ENCODE measurements at regions not wholly inside any gene's neighbourhood (a gene's known extent, or its start where the extent isn't known, plus 50 kb on each side); places are given as distances from the start of the nearest gene placed in this dataset.

GRCh38 chr3:40908612-40909011 is 290.7 kb upstream of the CTNNB1 start:
- TF ChIP-seq, protein P1, sequence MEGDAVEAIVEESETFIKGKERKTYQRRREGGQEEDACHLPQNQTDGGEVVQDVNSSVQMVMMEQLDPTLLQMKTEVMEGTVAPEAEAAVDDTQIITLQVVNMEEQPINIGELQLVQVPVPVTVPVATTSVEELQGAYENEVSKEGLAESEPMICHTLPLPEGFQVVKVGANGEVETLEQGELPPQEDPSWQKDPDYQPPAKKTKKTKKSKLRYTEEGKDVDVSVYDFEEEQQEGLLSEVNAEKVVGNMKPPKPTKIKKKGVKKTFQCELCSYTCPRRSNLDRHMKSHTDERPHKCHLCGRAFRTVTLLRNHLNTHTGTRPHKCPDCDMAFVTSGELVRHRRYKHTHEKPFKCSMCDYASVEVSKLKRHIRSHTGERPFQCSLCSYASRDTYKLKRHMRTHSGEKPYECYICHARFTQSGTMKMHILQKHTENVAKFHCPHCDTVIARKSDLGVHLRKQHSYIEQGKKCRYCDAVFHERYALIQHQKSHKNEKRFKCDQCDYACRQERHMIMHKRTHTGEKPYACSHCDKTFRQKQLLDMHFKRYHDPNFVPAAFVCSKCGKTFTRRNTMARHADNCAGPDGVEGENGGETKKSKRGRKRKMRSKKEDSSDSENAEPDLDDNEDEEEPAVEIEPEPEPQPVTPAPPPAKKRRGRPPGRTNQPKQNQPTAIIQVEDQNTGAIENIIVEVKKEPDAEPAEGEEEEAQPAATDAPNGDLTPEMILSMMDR (IDR thresholded peaks at IDR 0.05) = no peak
- TF ChIP-seq POLR2A (IDR thresholded peaks at IDR 0.05) = no peak

Data from breast epithelium (tissue), 3 donors.